Nephron (organoid): ENCODE measurements at regions not wholly inside any gene's neighbourhood (a gene's known extent, or its start where the extent isn't known, plus 50 kb on each side); places are given as distances from the start of the nearest gene placed in this dataset.

Experiments used
- H3K27ac Mint-ChIP-seq, 3 experiments: 2 replicates each; pipeline ENCODE4 v1.8.0; 2020; ENCODE audit warnings: mixed read lengths in 3 of 3, mild to moderate bottlenecking in 2 of 3, moderate library complexity in 1 of 3
- H3K27me3 Mint-ChIP-seq: 2 replicates; pipeline ENCODE4 v1.8.0; 2021; ENCODE audit warnings: low read depth, mild to moderate bottlenecking, moderate library complexity, mixed read lengths
- H3K36me3 Mint-ChIP-seq: 2 replicates; pipeline ENCODE4 v1.8.0; 2020; ENCODE audit warnings: low read depth, mixed read lengths
- H3K4me1 Mint-ChIP-seq: 2 replicates; pipeline ENCODE4 v1.8.0; 2020; ENCODE audit warnings: mixed read lengths
- H3K4me3 Mint-ChIP-seq, 3 experiments: 2 replicates each; pipeline ENCODE4 v1.8.0; 2020; ENCODE audit warnings: mild to moderate bottlenecking in 3 of 3, mixed read lengths in 3 of 3, moderate library complexity in 2 of 3
- H3K9me3 Mint-ChIP-seq: 2 replicates; pipeline ENCODE4 v1.8.0; 2020; ENCODE audit warnings: mixed read lengths
- CTCF ChIP-seq, 3 experiments: fragments of 200-600 bp; sonication (generic); IDR thresholded peaks; one replicate each; pipeline ENCODE4 v1.5.0; 2021; ENCODE audit warnings: antibody characterized with exemption in 3 of 3; ENCODE audit not compliant: unreplicated experiment in 3 of 3

- Mint-ChIP-seq H3K36me3 (no peaks in the 10 kb centered on the region), H3K27me3 (peaks cover 6% of the 10 kb centered on the region), H3K4me3 (no peak overlapping the region), H3K9me3 (no peaks in the 10 kb centered on the region), H3K27ac (no peak overlapping the region), H3K4me1 (no peaks in the 10 kb centered on the region)
- TF ChIP-seq CTCF (IDR thresholded peaks at IDR 0.05; ENCODE audit: unreplicated experiment in 3 of 3), result no peak
Measured at GRCh38 chr12:13307143-13307816, 110.8 kb downstream of the EMP1 start.

- TF ChIP-seq CTCF (IDR thresholded peaks at IDR 0.05; ENCODE audit: unreplicated experiment in 3 of 3), result no peak
Measured at GRCh38 chr12:13304924-13305323, 108.4 kb downstream of the EMP1 start.

GRCh38 chr12:13299457-13299856, 102.9 kb downstream of the EMP1 start:
- TF ChIP-seq CTCF (IDR thresholded peaks at IDR 0.05; ENCODE audit: unreplicated experiment in 3 of 3), result no peak
- no peaks in the 10 kb centered on the region for H3K36me3 Mint-ChIP-seq
- H3K27me3 Mint-ChIP-seq, result peaks cover 8% of the 10 kb centered on the region
- no peak overlapping the region for H3K4me3 Mint-ChIP-seq
- H3K9me3 Mint-ChIP-seq, result no peaks in the 10 kb centered on the region
- H3K4me1 Mint-ChIP-seq, result no peaks in the 10 kb centered on the region
- H3K27ac Mint-ChIP-seq, result no peak overlapping the region

More at GRCh38 chr12:13304924-13305323, 108.4 kb downstream of the EMP1 start:
- Mint-ChIP-seq H3K36me3 (no peaks in the 10 kb centered on the region), H3K27me3 (peaks cover 6% of the 10 kb centered on the region), H3K4me1 (no peaks in the 10 kb centered on the region), H3K4me3 (no peak overlapping the region), H3K27ac (no peak overlapping the region), H3K9me3 (no peaks in the 10 kb centered on the region)

GRCh38 chr12:13293096-13293495, 96.6 kb downstream of the EMP1 start:
- no peak for TF ChIP-seq CTCF (IDR thresholded peaks at IDR 0.05; ENCODE audit: unreplicated experiment in 3 of 3)
- Mint-ChIP-seq H3K4me3 (no peak overlapping the region), H3K27ac (no peak overlapping the region), H3K4me1 (peaks cover 19% of the 10 kb centered on the region), H3K9me3 (no peaks in the 10 kb centered on the region), H3K36me3 (no peaks in the 10 kb centered on the region), H3K27me3 (peaks cover 8% of the 10 kb centered on the region)

GRCh38 chr12:13289653-13290289, 93.2 kb downstream of the EMP1 start:
- Mint-ChIP-seq H3K27ac (no peak overlapping the region), H3K36me3 (no peaks in the 10 kb centered on the region), H3K27me3 (no peaks in the 10 kb centered on the region), H3K4me1 (peaks cover 21% of the 10 kb centered on the region), H3K4me3 (no peak overlapping the region), H3K9me3 (no peaks in the 10 kb centered on the region)
- no peak for TF ChIP-seq CTCF (IDR thresholded peaks at IDR 0.05; ENCODE audit: unreplicated experiment in 3 of 3)
